Effector memory CD8-positive, alpha-beta T cell (primary cell): ENCODE measurements at regions not wholly inside any gene's neighbourhood (a gene's known extent, or its start where the extent isn't known, plus 50 kb on each side); places are given as distances from the start of the nearest gene placed in this dataset.
"Not testable (repeated sequence)": the region's sequence is repeated elsewhere in the genome, so short reads cannot be mapped to it uniquely, and the experiment has no call there.

Experiments used
- ATAC-seq: fragments of 150-1000 bp; cut with Tn5 transposase; replicated peaks from 2 replicates; pipeline ENCODE4 v1.10.0; 2021; ENCODE audit warnings: mild to moderate bottlenecking, moderate library complexity
- DNase-seq, 3 experiments: peaks; one replicate each; pipeline ENCODE4 v3.0.0; 2021
- H3K27ac Mint-ChIP-seq, 2 donors: one replicate each; pipeline ENCODE4 v1.8.0; 2022; ENCODE audit warnings: mild to moderate bottlenecking in 2 of 2, mixed read lengths in 2 of 2, moderate library complexity in 2 of 2
- H3K27me3 Mint-ChIP-seq, 2 donors: one replicate each; pipeline ENCODE4 v1.8.0; 2022; ENCODE audit warnings: mixed read lengths in 2 of 2
- H3K36me3 Mint-ChIP-seq: one replicate; pipeline ENCODE4 v1.8.0; 2022; ENCODE audit warnings: mild to moderate bottlenecking, moderate library complexity, mixed read lengths; ENCODE audit not compliant: insufficient read depth
- H3K4me1 Mint-ChIP-seq, 2 donors: one replicate each; pipeline ENCODE4 v1.8.0; 2022; ENCODE audit warnings: low read depth in 2 of 2, mixed read lengths in 2 of 2
- H3K4me3 Mint-ChIP-seq, 2 donors: one replicate each; pipeline ENCODE4 v1.8.0; 2022; ENCODE audit warnings: mild to moderate bottlenecking in 2 of 2, mixed read lengths in 2 of 2, moderate library complexity in 2 of 2
- H3K9me3 Mint-ChIP-seq, 2 donors: one replicate each; pipeline ENCODE4 v1.8.0; 2022; ENCODE audit warnings: mixed read lengths in 2 of 2

- ATAC-seq (no peak), DNase-seq (no peak)
- no peak overlapping the region for H3K27ac Mint-ChIP-seq
- H3K36me3 Mint-ChIP-seq: no peaks in the 10 kb centered on the region
- no peaks in the 10 kb centered on the region for H3K27me3 Mint-ChIP-seq
- no peak overlapping the region for H3K4me3 Mint-ChIP-seq
- no peaks in the 10 kb centered on the region for H3K4me1 Mint-ChIP-seq
- peaks cover 0 to 4% of the 10 kb centered on the region in 2 donors for H3K9me3 Mint-ChIP-seq
Observed at GRCh38 chr3:193053046-193053435, 135.4 kb upstream of the MB21D2 start.

GRCh38 chr3:193055352-193055751 is 137.7 kb upstream of the MB21D2 start:
- Mint-ChIP-seq H3K27ac (no peak overlapping the region), H3K9me3 (peaks cover 0 to 4% of the 10 kb centered on the region in 2 donors), H3K36me3 (no peaks in the 10 kb centered on the region), H3K27me3 (no peaks in the 10 kb centered on the region), H3K4me3 (no peak overlapping the region), H3K4me1 (no peaks in the 10 kb centered on the region)
- DNase-seq (no peak), ATAC-seq (no peak)

- no peak overlapping the region for H3K4me3 Mint-ChIP-seq
- DNase-seq: no peak
- peaks cover 0 to 2% of the 10 kb centered on the region in 2 donors for H3K9me3 Mint-ChIP-seq
- ATAC-seq: no peak
- H3K36me3 Mint-ChIP-seq: no peaks in the 10 kb centered on the region
- H3K27ac Mint-ChIP-seq: no peak overlapping the region
- no peaks in the 10 kb centered on the region for H3K27me3 Mint-ChIP-seq
- H3K4me1 Mint-ChIP-seq: no peaks in the 10 kb centered on the region
Observed at GRCh38 chr3:193057616-193058015, 140.0 kb upstream of the MB21D2 start.

DNA sequence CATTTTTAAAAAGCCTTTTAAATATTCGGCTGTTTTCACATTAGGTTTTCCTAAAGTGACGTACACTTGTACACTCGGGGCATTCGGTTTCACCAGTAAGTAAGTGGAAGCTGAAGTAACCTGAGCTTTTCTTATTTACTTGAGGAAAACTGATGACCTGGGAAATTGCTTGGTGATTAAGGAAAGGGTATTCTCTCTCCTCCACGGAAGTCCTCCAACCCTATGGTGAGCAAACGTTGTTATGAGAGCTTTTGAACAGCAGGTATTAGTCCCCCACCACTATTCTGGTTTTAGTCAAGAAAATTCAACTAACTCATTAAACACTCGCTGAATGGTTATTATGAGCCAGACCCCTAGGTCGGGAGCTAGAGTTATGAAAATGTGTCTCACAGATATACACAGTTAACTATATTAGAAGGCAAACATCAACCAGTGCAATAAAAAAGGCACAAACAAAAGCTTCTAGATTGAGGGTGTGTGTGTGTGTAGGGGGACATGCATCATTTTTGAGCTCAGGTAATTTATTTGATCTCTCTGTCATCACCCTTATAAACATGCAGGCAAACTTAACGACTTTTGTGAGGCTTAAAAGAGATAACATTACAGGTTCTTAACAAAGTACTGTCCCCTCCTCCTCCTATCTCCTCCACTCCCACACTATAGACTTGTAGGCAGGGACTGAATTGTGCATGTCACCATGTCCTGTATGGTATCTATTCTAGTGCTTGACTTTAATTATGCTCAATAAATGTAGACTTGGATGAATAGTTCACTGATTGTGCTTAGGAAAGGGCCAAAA is 143.3 kb upstream of the MB21D2 start:
- DNase-seq: no peak
- Mint-ChIP-seq H3K9me3 (peaks cover 0 to 4% of the 10 kb centered on the region in 2 donors), H3K4me1 (no peaks in the 10 kb centered on the region), H3K27ac (no peak overlapping the region), H3K36me3 (no peaks in the 10 kb centered on the region), H3K27me3 (no peaks in the 10 kb centered on the region), H3K4me3 (no peak overlapping the region)
- ATAC-seq: no peak

DNA sequence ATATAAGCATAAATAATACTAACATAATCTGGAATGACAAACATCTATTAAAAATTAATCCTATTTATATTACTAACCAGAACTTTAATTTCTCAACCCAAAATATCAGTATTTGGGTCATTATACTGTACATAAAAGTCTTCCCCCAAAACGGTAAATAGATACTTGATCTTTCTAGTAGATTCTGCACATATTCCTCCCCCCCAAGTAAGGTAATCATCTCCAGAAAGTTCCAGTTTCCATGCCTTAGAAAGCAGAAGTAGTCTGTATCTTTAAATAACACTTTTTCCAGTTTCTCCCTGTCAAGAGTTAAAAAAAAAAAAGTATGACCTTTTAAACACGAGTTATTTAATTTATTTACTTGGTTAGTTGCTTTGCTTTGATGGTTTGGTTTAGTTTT is 150.7 kb upstream of the MB21D2 start:
- Mint-ChIP-seq H3K36me3 (no peaks in the 10 kb centered on the region), H3K9me3 (peaks cover 0 to 4% of the 10 kb centered on the region in 2 donors), H3K27me3 (no peaks in the 10 kb centered on the region)

DNA sequence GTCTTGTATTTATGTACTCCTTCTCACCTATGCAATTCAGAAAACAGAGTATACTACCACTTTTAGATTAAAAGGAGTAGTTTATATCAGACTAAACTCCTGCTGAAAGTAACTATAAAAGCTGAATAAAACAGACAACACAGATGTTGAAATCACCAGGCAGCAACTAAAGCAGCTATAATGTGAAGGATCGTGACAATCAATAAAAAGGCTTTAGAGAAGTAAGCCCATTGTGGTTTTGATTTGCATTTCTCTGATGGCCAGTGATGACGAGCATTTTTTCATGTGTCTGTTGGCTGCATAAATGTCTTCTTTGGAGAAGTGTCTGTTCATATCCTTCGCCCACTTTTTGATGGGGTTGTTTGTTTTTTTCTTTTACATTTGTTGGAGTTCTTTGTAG is 152.1 kb upstream of the MB21D2 start:
- H3K4me3 Mint-ChIP-seq, H3K4me1 Mint-ChIP-seq, H3K27ac Mint-ChIP-seq, H3K9me3 Mint-ChIP-seq, DNase-seq, ATAC-seq, H3K27me3 Mint-ChIP-seq, H3K36me3 Mint-ChIP-seq: not testable (repeated sequence)

More for the DNA sequence above, 150.7 kb upstream of the MB21D2 start:
- DNase-seq (no peak), ATAC-seq (no peak)
- Mint-ChIP-seq H3K4me3 (no peak overlapping the region), H3K4me1 (no peaks in the 10 kb centered on the region), H3K27ac (no peak overlapping the region)

DNA sequence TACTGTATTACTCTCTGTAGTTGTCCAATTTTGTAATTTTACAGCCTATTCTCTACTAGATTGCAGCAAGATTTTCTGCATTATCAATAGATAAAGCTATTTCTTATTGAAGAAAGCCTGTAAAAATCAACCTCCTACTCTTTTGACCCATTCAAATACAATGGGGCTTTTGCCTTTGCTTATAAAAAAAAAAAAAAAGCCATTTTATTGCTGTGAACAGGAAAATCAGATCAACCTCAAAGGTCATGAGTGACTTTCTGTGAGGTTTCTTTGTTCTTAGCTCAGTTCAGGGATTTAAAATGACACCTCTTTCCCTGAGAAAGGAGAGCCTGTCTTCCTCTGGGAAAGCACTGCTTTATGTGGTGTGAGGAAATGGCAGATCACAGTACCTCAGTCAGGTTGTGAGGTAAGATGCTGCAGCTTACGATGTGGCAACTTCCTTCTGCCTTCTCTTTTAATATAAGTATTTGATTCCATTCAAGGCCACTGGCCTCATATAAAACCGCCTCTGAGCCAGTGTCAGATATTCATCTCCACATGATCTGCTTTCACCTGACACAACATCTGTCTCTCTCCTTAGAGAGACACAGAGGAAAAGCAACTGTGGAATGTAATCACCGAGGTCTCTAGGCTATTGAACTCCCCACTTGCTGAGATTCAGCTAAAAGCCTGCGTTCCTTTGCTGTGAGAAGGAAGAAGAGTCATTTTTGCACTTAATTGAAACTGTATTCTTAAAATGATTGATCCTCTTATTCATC is 161.5 kb upstream of the MB21D2 start:
- no peaks in the 10 kb centered on the region for H3K4me1 Mint-ChIP-seq
- H3K27ac Mint-ChIP-seq: no peak overlapping the region
- no peak overlapping the region for H3K4me3 Mint-ChIP-seq
- no peaks in the 10 kb centered on the region for H3K27me3 Mint-ChIP-seq
- peaks cover 8 to 11% of the 10 kb centered on the region in 2 donors for H3K9me3 Mint-ChIP-seq
- ATAC-seq (no peak), DNase-seq (no peak)
- H3K36me3 Mint-ChIP-seq: no peaks in the 10 kb centered on the region

- Mint-ChIP-seq H3K9me3 (peaks cover 6 to 11% of the 10 kb centered on the region in 2 donors), H3K4me1 (no peaks in the 10 kb centered on the region), H3K36me3 (no peaks in the 10 kb centered on the region), H3K27ac (no peak overlapping the region), H3K4me3 (no peak overlapping the region), H3K27me3 (no peaks in the 10 kb centered on the region)
- DNase-seq (no peak), ATAC-seq (no peak)
Observed at GRCh38 chr3:193080821-193081365, 160.1 kb upstream of the PLAAT1 start.

DNA sequence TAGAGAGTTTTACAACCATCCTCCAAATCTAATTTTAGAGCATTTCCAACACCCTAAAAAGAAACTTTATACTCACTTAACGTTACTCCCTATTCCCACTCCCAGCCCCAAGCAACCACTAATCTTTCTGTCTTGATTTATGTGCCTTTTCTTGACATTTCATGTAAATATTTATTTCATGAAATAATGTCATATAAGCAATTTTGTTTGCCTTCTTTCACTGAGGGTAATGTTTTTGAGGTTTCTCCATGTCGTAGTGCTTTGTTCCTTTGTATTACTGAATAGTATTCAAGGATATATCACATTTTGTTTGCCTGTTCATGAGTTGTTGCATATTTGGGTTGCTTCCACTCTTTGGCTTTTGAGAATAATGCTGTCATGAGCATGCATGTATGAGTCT is 155.4 kb upstream of the PLAAT1 start:
- no peaks in the 10 kb centered on the region for H3K4me1 Mint-ChIP-seq
- H3K27me3 Mint-ChIP-seq: no peaks in the 10 kb centered on the region
- no peaks in the 10 kb centered on the region for H3K36me3 Mint-ChIP-seq
- no peak overlapping the region for H3K4me3 Mint-ChIP-seq
- peaks cover 9 to 11% of the 10 kb centered on the region in 2 donors for H3K9me3 Mint-ChIP-seq
- no peak for ATAC-seq
- no peak overlapping the region for H3K27ac Mint-ChIP-seq
- no peak for DNase-seq

DNA sequence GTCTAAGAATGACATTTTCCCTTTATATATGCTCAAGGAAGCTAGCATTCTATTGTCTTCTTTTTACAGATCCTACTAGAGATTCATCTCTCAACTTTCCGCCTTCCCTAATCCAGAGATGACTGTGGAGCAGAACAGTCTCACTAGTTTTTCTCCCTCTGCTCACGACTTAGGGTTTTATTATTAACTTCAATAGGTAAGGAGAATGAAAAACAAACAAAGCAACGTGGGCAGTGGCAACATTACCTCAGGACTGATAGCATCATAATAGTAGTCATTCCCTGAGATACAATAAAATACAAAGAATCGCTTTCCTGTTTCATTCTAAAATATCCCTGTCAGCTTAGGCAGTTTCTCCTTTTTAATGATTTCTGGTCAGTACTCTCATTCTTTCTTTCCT is 154.3 kb upstream of the PLAAT1 start:
- Mint-ChIP-seq H3K36me3 (no peaks in the 10 kb centered on the region), H3K27ac (no peak overlapping the region), H3K9me3 (peaks cover 11 to 14% of the 10 kb centered on the region in 2 donors), H3K4me1 (no peaks in the 10 kb centered on the region), H3K27me3 (no peaks in the 10 kb centered on the region), H3K4me3 (no peak overlapping the region)
- DNase-seq (no peak), ATAC-seq (no peak)

- Mint-ChIP-seq H3K9me3 (peaks cover 11 to 16% of the 10 kb centered on the region in 2 donors), H3K4me3 (no peak overlapping the region), H3K27me3 (no peaks in the 10 kb centered on the region), H3K4me1 (no peaks in the 10 kb centered on the region), H3K36me3 (no peaks in the 10 kb centered on the region), H3K27ac (no peak overlapping the region)
- ATAC-seq (no peak), DNase-seq (no peak)
Observed at GRCh38 chr3:193087336-193087735, 153.7 kb upstream of the PLAAT1 start.

DNA sequence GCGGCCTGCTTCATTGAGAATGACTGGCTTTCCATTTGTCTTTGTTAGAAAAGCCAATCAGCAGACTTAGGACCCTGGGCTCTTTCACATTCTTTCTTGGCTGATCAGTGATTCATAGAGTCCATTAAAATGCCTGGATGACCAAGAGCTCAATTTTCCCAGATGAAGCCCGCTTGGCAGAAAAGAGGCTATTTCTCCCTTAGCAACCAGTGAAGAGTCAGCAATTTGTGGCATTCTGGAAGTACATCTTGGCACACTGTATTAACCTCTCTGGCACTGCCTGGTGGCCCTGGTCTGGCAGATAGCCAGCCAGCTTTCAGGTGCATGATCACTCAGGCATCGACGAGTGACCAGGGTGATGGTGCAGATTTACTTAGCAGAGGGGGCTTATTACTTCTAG is 145.7 kb upstream of the PLAAT1 start:
- no peak for DNase-seq
- ATAC-seq: no peak
- Mint-ChIP-seq H3K27me3 (no peaks in the 10 kb centered on the region), H3K4me1 (no peaks in the 10 kb centered on the region), H3K9me3 (peaks cover 7 to 21% of the 10 kb centered on the region in 2 donors), H3K4me3 (no peak overlapping the region), H3K27ac (no peak overlapping the region), H3K36me3 (no peaks in the 10 kb centered on the region)

- Mint-ChIP-seq H3K9me3 (peaks cover 14 to 19% of the 10 kb centered on the region in 2 donors), H3K36me3 (no peaks in the 10 kb centered on the region), H3K4me3 (no peak overlapping the region), H3K27me3 (no peaks in the 10 kb centered on the region), H3K4me1 (no peaks in the 10 kb centered on the region), H3K27ac (no peak overlapping the region)
- DNase-seq (no peak), ATAC-seq (no peak)
Observed at GRCh38 chr3:193096076-193096475, 144.9 kb upstream of the PLAAT1 start.
